NCI-H146 treated with DMSO at 0.1 percent for 48 hours (cell line): ENCODE measurements at regions not wholly inside any gene's neighbourhood (a gene's known extent, or its start where the extent isn't known, plus 50 kb on each side); places are given as distances from the start of the nearest gene placed in this dataset.
"Not testable (repeated sequence)": the region's sequence is repeated elsewhere in the genome, so short reads cannot be mapped to it uniquely, and the experiment has no call there.

Experiments used
- DNase-seq: peaks from one replicate; lab custom pipeline; 2025; ENCODE audit not compliant: unreplicated experiment; lab: John Stamatoyannopoulos, UW

DNA sequence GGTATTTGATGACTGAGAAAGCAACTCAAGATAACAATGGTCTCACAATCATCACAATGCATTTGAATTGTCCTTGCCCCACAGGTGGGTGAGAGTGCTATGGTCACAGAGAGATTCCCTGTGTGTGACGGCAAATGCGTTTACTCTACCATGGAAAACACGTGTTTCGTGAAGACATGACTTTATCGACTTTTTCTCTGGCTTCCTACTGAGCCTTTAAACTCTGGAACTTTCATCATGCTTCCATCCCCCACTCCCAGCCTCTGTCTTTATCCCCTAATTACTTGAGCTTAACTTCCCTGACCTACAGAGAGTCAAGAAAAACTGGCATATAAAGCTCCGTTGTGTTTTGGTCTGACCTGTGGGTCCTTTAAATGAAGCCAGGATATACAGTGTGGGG, 414.1 kb upstream of the CLINT1 start:
- DNase-seq = no peak

DNA sequence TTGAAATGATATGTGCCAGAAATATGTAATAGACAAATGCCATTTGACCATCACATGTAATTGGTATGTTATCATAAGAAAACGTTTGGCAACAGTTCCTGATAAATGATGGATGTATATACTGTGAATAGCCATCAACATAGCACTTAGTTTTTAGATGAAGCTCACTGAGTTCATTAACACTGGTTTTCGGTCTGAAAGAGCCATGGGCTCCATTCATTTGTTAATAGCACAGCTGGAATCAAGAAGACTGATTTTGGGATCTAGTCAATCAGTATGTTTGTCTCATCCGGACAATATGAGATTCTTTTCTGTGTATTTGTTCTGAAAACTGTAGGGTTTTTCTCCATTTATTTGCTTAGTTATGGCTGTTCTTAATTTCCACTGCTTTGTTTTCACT, 413.5 kb upstream of the CLINT1 start:
- DNase-seq = no peak

DNA sequence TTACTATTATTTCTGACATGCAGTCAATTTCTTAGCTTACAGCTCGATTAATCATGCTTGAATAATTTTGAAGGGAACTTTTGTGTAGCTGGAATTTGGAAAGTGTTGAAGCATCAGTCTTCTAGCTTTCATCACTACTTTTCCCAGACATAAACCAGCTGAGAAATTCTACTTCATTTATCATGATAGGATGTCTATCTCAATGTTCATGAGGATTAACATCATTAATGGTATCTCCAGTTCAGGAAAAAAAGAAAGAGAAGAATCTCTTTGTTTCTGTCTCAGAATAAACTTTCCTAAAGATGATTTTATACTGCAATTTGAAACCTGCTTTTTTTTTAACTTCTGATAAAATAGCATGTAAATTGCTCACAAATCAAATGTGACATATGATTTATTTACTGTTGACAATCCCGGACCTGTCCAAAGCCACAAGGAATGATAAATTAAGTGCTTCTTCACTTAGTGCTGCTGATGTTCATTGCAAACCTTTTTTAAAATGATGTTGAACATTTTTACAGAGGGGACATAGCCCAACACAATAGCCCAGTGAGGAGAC, 412.1 kb upstream of the CLINT1 start:
- no peak for DNase-seq

DNA sequence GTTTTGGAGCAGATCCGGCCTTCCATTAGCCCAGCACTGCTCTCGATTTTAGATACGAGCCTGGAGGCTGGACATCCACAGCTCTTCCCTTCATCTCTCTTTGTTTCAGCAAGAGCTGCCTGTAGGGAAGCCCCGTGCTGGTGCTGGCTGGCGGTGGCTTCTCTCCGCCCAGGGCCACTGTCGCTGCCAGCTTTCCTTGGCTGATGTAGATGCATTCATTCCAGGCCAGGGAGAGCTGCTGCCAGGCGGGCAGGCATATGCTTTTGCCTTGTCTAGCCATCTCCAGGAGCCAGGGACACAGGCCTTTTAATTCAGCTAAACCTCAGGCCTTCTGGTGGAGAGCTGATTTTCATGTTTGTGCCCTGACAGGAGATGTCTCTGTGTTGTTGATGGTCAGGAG, 409.3 kb upstream of the CLINT1 start:
- no peak for DNase-seq

DNA sequence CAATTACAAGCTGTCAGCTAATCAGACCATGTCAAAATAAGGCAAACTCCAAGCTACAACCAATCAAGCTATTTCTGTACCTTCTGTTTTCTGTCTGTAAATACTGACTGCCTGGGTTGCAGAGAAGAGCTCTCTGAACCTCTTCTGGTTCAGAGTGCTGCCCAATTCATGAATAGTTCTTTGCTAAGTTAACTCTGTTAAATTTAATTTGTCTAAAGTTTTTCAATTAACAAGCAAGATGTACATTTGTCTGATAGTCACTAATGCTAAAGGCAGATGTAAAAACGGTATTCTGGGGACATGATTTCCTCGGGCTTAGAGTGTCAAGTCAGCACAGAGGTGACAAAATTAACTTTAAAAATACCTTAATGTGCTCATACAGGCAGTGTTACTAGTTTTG, 408.3 kb upstream of the CLINT1 start:
- no peak for DNase-seq

DNA sequence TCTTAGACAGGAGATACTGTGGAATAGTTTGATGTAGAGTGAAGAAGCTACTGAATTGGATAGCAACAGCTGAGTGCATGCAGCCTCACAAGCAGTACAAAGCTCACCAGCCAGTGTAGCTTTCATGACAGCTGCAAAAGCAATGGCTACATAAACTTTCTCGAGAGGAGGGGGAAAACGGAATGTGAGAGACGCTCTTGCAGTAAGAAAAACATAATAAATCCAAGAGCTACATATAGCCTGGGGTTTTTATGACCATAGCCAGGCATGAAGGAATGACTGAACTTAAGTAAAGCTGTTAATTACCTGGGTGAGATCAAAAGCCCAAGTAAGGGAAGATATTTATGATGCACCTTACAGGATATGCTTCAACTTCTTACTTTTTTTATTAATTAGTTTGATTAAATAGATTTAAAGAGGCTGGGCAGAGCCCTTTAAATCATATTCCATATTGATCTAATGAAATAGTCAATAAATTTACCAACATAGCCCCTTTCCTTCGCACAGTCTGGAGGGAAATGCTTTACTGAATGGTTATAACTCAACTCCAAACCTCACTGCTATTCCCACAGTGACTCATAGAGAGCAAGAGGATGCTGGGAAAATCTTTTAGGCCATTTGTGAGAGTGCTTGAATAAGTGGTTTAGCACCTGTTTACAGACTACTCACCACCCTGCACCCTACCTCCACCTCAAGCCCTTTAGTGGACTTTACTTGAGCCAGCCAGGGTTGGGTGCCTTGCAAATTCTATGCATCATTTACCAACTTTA, 407.2 kb upstream of the CLINT1 start:
- no peak for DNase-seq

DNA sequence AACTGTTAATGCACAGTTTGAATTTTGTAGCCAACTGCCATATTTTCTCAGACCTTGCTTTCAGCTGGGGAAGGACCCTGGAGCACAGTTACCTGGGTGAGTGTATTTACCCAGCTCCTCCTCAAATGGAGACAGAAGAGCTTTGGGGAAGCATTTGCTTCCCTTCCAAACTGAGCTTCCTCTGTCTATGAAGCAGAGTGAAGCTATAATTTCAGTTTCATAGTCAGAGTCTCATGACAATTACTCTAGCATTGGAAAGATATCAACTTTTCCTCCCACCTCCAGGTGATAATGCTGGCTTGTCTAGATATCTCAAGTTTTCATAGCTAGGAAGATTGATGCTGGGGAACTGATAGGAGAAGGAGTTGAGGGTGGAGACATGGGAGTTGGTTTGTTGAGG, 406.4 kb upstream of the CLINT1 start:
- DNase-seq = no peak

DNA sequence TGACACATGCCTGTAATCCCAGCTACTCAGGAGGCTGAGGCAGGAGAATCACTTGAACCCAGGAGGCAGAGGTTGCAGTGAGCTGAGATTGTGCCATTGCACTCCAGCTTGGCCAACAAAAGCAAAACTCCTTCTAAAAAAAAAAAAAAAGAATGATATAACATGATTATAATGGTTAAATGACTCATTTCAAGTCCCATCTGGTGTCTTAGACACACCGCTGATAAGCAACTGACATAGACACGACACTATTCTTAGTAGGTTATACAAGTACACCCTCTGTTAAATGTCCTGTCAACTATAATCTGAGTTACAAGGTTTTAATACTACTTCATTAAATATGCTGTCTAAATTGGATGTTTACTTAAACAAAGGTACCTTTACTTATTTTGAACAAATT, 405.3 kb upstream of the CLINT1 start:
- no peak for DNase-seq

DNA sequence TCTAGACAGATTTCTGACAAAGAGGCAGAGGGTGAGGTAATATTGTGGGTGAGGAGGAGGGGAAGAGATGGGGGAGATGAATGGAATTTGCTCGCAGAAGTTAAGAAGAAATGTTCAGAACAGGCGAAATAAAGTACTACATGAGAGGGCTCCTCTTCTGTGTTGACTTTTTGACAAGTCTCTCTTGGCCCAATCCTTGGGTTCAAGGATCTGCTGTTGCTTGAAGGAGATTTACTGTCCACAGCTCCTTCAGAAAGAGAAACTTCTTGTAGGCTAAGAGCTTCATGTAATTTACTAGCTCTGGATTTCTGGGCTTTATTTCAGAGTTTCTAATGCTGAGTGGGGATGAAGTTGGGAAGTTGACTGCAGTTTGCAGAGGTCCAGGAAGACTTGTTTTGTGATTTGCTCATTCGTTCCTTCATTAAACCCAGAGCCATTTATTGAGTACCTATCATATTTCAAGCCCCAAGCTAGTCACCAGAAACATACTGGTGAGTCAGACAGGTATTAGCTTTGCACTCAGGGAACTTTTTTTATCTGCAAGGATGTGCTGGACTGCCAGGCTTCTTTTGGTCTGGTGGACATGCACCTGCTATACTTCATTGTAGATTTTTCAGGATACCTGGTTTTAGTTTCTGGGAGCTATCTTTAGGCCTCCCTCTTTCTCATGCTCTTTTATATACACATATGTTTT, 402.9 kb upstream of the CLINT1 start:
- DNase-seq = no peak

DNA sequence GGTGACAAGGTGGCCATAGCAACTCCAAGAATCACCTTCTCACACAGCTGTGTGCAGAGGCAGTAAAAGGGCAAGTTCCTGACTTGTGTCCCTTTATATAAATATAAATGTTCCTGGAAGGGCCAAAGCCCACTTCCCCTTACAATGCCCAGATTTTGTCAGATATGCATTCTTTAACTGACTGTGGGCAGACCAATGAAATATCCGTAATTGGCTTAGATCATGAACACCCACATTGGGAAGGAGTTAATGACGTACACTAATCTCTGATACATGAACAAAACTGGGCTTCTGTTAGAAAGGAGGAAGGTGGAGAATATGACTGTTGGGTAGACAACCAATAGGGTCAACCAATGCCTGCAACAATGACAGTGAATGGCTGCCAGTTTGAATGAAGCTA, 397.2 kb upstream of the CLINT1 start:
- DNase-seq = no peak

DNA sequence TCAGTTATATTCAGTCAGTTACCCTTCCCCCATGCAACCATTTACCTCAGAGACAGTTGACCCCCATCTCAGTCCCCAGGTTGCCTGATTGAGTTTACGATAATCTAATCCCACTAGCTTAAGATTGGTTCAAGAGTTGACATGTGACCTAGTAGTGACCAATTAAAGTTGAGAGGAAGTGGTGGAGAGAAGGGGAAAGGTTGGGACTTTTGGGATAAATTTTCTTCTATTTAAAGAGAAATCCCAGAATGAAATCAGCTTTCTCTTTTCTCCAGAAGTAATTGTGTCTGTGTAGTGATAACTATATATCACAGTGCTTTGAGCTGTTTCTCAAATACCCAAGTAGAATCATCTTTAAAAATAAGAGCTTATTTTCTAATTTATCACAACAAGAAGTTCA, 396.7 kb upstream of the CLINT1 start:
- DNase-seq = no peak

DNA sequence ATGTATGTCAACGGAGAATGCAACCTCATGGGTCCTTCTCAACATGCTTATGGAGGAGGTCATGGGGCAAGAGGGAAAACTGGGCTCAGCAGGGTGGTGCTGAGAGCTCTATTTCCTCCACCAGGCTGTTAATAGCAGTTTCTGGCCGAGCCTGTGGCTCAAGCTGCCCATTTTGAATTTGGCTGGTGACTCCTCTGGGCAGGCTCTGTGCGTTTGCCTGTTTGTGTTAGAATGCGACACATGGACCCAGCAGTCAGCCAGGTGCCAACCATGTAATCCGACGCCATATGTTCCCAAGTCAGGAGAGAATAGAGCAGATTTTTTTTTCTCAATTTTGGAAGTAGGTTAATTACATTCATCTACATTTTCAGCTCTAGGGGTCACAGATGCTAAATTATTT, 387.7 kb upstream of the CLINT1 start:
- no peak for DNase-seq

DNA sequence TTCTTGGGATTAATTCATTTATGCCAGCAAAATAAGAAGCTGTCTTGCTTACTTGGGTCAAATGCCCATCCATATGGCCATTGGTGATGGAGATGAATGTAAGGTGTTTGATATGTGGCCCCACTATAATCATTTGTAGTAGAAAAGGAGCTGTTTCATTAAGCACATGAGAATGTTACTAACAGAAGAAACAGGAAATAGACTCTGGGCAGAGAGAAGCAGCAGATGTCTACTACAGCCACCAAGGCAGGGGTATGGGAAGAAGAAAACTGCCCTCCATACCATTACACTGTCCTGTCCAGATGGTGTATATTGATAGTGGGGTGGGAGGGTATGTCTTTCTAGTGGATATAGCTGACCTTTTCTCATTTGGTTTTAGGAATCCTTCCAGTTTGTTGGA, 386.6 kb upstream of the CLINT1 start:
- DNase-seq = no peak

DNA sequence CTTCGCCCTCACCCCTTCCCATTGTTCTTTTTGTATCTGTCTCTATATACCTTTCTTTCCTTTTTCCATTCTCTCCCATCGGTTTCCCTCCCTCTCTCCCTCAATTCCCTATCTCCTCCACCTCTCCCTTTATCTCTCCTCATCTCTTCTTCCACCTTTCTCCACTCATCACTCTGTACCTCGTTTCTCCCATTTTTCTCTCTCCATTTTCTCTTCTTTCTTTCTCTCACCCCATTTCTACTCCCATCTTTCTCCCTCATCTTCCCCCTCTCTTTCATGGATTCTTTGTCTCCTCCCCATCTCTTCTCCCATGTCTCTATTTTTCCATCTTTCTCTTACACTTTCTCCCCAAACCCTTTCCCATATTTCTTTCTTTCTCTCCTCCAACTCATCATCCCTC, 385.9 kb upstream of the CLINT1 start:
- DNase-seq = no peak

DNA sequence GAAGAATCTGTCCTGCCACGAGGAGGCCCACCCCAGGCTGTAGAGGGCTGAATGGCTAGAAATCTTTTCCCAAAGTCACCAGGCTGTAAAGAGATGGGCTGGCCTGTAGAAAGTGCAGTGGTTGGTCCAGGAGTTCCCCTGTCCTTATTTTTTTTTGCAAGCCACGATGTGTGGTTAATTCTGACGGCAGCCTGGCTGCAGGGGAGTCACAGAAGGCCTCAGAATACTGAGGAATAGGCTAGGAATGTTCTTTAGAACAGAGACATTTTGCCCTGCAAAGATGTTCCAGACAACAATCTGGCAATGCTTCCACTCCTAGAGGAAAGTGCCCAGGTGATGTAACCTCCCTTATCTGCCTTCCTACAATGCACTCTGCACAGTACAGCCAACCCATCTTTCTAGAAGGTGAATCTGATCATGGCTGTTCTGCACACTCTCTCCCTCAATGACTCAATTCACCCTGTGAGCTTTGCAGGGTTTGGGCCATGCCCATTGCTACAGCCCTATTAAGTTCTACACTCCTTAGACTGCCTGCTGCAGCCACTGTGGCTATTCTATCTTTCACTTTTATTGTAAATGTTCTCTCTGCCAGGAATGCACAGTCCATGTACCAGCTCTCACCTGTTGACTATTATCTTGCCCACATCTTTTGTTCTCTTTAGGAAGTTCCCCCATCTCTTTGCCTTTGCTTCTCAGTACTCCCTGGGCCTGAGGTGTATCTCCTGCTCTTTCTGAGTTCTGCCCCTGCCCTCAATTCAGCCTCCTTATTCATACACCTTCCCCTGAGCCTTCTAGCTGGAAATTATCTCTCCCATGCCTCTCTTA, 377.8 kb upstream of the CLINT1 start:
- no peak for DNase-seq

DNA sequence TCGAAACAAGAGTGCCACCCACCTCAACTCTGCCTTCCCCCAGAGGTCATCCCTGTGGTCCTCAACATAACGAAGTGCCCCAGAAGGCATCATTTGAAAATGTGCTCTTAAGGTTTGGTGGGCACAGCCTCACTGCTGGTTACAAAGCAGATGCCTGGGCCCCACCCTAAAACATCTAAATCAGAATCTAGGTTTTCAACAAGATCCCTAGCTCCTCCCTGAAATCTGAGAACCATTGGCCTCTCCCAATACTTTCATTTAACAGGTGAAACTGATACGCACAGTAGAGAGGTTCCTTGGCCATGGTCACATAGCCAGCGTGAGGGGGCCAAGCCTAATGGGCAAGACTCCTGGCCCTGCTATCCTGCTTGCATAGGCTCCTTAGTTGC, 376.2 kb upstream of the CLINT1 start:
- DNase-seq = no peak

DNA sequence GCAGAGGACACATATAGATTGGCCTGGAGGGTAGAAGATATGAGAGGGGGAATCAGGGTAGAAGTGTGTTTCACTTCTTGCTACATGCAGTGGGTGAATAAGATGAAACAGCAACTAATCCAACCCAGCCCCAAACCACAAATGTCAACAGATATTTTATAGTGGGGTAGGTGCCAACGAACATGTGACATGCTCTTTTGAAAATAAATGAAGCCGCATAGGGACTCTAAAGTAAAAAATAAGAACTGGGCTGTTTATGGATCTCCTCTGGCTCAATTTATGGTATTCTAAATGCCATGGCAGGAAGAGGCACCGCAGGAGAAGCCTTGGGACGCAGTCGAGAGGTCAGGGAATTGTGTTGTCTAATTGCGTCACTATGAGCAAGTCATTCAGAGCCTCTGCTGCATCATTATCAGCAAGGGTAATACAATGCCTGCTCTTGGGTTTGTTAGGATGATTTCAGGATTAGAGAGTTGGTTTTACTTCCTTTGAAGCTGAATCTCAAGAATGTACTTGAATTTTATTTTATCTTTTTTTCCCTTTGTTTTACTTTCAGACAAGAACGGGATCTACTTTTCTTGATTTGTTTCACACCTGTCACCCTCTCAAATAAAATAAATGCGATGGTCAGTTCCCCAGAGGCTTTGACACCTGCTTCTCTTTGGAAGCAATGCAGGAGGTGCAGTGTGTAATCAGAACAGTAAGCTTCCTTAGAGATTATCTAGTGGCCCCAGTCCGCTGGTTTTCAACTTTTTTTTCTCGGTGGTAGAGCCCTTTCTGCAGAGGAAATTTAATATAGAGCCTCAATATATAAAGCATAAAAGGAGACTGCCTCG, 375.6 kb upstream of the CLINT1 start:
- no peak for DNase-seq

DNA sequence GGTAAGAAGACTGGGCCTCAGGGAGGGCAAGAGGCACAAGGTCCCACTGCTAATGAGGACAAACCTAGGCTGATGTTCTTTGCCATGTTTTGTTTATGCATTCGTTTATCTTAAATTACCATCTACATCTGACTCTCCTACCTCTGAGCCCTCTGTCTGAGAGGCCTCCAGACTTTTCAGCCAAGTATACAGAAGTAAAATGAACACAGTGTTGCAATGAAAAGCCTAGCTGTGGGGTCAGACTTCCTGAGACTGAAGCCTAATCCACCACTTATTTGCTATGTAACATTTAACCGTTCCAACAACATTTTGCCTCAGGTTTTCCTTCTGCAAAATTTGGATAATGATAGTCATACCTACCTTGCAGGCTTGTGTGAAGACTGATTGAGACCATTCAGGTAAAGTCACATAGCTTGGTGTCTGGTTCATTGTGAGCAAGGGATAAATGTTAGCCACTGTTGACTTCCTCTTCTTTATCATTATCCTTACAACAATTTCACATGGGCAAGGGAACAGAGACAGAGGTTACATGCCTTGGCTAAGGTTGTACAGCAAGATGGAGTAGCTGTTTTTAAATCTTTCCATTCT, 374.9 kb upstream of the CLINT1 start:
- DNase-seq = no peak

DNA sequence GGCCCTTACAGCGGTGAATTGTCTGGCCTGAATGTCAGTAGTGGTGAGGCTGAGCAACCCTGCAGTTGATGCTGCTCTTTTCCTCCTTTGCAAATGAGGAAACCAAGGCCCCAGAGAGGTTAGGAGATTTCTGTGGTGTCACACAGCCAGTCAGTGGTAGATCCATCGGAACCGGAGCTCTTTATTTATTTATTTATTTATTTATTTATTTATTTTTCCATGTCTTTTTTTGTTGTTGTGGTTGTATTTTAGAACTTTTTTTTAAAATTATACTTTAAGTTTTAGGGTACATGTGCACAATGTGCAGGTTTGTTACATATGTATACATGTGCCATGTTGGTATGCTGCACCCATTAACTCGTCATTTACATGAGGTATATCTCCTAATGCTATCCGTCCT, 368.4 kb upstream of the CLINT1 start:
- DNase-seq = not testable (repeated sequence)

DNA sequence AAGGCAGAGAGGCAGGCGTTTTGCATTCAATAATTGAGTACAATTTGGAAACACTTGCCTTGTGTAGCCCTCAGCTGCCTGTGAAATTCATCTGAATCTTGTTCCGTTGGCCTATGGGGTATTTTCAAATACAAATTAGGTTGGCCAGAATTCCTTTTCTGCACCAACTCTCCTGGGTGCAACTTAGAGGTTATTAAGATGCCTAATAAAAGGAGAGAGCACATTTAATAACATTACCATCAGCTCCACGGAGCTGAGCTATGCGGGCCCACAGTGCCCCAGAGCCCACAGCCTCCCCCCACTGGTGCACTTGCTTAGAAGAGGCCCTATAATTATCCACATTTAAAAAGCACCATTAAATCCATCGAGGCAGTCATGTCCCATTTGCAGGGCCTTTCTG, 367.6 kb upstream of the CLINT1 start:
- no peak for DNase-seq
